IPS-20b (cell line): ENCODE measurements at regions not wholly inside any gene's neighbourhood (a gene's known extent, or its start where the extent isn't known, plus 50 kb on each side); places are given as distances from the start of the nearest gene placed in this dataset.

Experiments used
- H3K27ac ChIP-seq: one replicate; pipeline ENCODE4 v1.5.1; 2013; ENCODE audit warnings: low read length
- H3K27me3 ChIP-seq: 2 replicates; pipeline ENCODE4 v1.6.1; 2013; ENCODE audit warnings: mild to moderate bottlenecking, low read length, inconsistent platforms; ENCODE audit not compliant: insufficient read depth
- H3K36me3 ChIP-seq: 2 replicates; pipeline ENCODE4 v1.6.1; 2013; ENCODE audit warnings: low read depth, mild to moderate bottlenecking, inconsistent platforms, low read length, moderate library complexity; ENCODE audit not compliant: insufficient read depth
- H3K4me1 ChIP-seq: 2 replicates; pipeline ENCODE4 v1.6.1; 2013; ENCODE audit warnings: mild to moderate bottlenecking, control low read depth, inconsistent platforms, low read length, moderate library complexity; ENCODE audit not compliant: insufficient read depth
- H3K4me3 ChIP-seq: 2 replicates; pipeline ENCODE4 v1.5.1; 2013; ENCODE audit warnings: mild to moderate bottlenecking, low read length, inconsistent platforms
- H3K9ac ChIP-seq: 2 replicates; pipeline ENCODE4 v1.6.1; 2013; ENCODE audit warnings: low read depth, mild to moderate bottlenecking, inconsistent platforms, low read length, moderate library complexity
- H3K9me3 ChIP-seq: 2 replicates; pipeline ENCODE4 v1.6.1; 2013; ENCODE audit warnings: mild to moderate bottlenecking, low read depth, low read length, inconsistent platforms; ENCODE audit not compliant: insufficient read depth

GRCh38 chr6:40642837-40643236 lies 55.7 kb upstream of the LRFN2 start:
- no peaks in the 10 kb centered on the region for H3K9me3 ChIP-seq
- no peak overlapping the region for H3K27ac ChIP-seq
- H3K36me3 ChIP-seq: no peaks in the 10 kb centered on the region
- peaks cover under 1% of the 10 kb centered on the region for H3K4me1 ChIP-seq
- no peaks in the 10 kb centered on the region for H3K27me3 ChIP-seq
- no peak overlapping the region for H3K4me3 ChIP-seq
- H3K9ac ChIP-seq: no peak overlapping the region

DNA sequence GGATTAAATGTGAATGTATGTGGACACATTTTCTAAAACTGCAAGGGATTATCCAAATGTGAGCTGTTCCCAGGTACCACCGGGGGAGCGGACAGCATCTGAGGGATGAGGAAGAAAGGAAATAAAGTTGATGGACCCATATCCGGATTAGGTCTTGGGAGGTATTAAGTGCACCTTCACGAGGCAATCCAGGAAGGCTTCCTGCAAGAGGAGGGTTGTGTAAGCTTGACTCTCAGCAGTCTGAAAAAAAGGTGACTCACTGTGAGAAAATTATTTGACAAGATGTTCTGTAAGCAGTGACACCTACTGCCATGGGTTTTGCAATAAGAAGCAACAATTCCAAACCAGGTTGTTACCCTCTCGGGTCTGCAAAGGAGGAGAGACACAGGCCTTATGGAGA lies 55.0 kb upstream of the LRFN2 start:
- H3K4me1 ChIP-seq: no peaks in the 10 kb centered on the region
- H3K27ac ChIP-seq: no peak overlapping the region
- no peak overlapping the region for H3K4me3 ChIP-seq
- H3K27me3 ChIP-seq: no peaks in the 10 kb centered on the region
- H3K9ac ChIP-seq: no peak overlapping the region
- H3K9me3 ChIP-seq: no peaks in the 10 kb centered on the region
- no peaks in the 10 kb centered on the region for H3K36me3 ChIP-seq

- Histone ChIP-seq H3K36me3 (no peaks in the 10 kb centered on the region), H3K9ac (no peak overlapping the region), H3K9me3 (no peaks in the 10 kb centered on the region), H3K4me3 (no peak overlapping the region), H3K27me3 (no peaks in the 10 kb centered on the region), H3K4me1 (no peaks in the 10 kb centered on the region), H3K27ac (no peak overlapping the region)
Observed at GRCh38 chr6:40640599-40641227, 53.5 kb upstream of the LRFN2 start.
